Psoas muscle (tissue), 7 donors: ENCODE measurements at regions not wholly inside any gene's neighbourhood (a gene's known extent, or its start where the extent isn't known, plus 50 kb on each side); places are given as distances from the start of the nearest gene placed in this dataset.

Source experiments
- ATAC-seq, 4 donors: fragments of 200-7000 bp; cut with Tn5 transposase; one replicate each; pipeline ENCODE4 v1.9.1; 2020; ENCODE audit warnings: moderate library complexity in 3 of 4, mild to moderate bottlenecking in 2 of 4
- DNase-seq, 2 donors: peaks; one replicate each; pipeline ENCODE4 v3.0.0-alpha.2; 2020
- H3K27ac ChIP-seq: fragments of 200-600 bp; one replicate; pipeline ENCODE4 v1.8.0; 2022
- H3K27me3 ChIP-seq, 3 donors: fragments of 200-600 bp in 1 of 3; one replicate each; pipeline versions ENCODE4 v1.6.1 to v1.8.0; 2013 to 2022; ENCODE audit warnings: low read length in 2 of 3, mild to moderate bottlenecking in 2 of 3, moderate library complexity in 1 of 3; ENCODE audit not compliant: insufficient read depth in 3 of 3
- H3K36me3 ChIP-seq, 2 donors: fragments of 200-600 bp in 1 of 2; one replicate each; pipeline versions ENCODE4 v1.6.1 to v1.8.0; 2013 to 2022; ENCODE audit warnings: low read depth in 1 of 2, mild to moderate bottlenecking in 1 of 2, moderate library complexity in 1 of 2; ENCODE audit not compliant: insufficient read depth in 1 of 2
- H3K4me1 ChIP-seq: fragments of 200-600 bp; one replicate; pipeline ENCODE4 v1.8.0; 2022
- H3K4me3 ChIP-seq: fragments of 200-600 bp; one replicate; pipeline ENCODE4 v1.8.0; 2022; ENCODE audit warnings: mild to moderate bottlenecking
- H3K9me3 ChIP-seq: fragments of 200-600 bp; one replicate; pipeline ENCODE4 v1.8.0; 2022
- WGBS, 3 donors: extraction: QIAGEN DNeasy Blood & Tissue Kit; methylation state at CpG; one replicate each; pipeline versions ENCODE4 v1.1.6 to v1.1.7; 2013; 5-methylcytosine and 5-hydroxymethylcytosine counted together
- intact Hi-C, 2 donors: fragments of 100-400 bp; cut with DNase I; formaldehyde crosslinking; loops; one replicate each; pipeline versions ENCODE4 v1.11.0 to v1.14.2; 2022
- TF ChIP-seq, protein P1 (sequence below): fragments of 200-600 bp; IDR thresholded peaks from one replicate; pipeline ENCODE4 v1.8.0; 2022; ENCODE audit warnings: antibody characterized with exemption
- donor health status: healthy with polysubstance abuse.
- donor health status: DM: no; HTN: no; CAD: no; lungs with moderate emphysema.
- donor health status: Bipolar disorder and iron deficiency.
- donor health status: healthy.
- donor health status: DM: yes; HTN: yes; CAD: no.
- donor health status: DM: no; HTN: no; CAD: no.
- donor health status: DM: yes; HTN: yes; CAD: no.

DNA sequence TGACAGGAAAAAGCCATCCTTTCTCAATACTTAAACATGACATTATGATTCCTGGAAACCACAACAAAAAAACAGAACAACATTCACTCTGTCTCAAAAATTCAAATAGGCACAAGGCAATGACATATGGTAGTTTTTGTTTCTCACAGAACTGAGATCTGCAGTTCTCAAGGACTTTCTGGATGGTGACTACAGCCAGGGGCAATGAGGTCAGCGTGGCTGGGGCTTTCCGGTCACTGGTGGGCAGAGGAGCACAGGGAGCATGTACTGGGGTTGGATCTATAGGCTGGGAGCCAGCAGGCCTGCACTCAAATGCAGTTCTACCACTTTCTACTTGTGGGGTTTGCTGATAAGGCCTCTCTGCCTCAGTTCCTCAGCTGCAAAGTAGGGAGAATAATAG is 72.0 kb downstream of the CTAGE1 start:
- TF ChIP-seq, protein P1, sequence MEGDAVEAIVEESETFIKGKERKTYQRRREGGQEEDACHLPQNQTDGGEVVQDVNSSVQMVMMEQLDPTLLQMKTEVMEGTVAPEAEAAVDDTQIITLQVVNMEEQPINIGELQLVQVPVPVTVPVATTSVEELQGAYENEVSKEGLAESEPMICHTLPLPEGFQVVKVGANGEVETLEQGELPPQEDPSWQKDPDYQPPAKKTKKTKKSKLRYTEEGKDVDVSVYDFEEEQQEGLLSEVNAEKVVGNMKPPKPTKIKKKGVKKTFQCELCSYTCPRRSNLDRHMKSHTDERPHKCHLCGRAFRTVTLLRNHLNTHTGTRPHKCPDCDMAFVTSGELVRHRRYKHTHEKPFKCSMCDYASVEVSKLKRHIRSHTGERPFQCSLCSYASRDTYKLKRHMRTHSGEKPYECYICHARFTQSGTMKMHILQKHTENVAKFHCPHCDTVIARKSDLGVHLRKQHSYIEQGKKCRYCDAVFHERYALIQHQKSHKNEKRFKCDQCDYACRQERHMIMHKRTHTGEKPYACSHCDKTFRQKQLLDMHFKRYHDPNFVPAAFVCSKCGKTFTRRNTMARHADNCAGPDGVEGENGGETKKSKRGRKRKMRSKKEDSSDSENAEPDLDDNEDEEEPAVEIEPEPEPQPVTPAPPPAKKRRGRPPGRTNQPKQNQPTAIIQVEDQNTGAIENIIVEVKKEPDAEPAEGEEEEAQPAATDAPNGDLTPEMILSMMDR: no peak
- 31 to 57% (median 38%) methylated on average over 2 of the region's 2 CpGs for WGBS, 3 donors

DNA sequence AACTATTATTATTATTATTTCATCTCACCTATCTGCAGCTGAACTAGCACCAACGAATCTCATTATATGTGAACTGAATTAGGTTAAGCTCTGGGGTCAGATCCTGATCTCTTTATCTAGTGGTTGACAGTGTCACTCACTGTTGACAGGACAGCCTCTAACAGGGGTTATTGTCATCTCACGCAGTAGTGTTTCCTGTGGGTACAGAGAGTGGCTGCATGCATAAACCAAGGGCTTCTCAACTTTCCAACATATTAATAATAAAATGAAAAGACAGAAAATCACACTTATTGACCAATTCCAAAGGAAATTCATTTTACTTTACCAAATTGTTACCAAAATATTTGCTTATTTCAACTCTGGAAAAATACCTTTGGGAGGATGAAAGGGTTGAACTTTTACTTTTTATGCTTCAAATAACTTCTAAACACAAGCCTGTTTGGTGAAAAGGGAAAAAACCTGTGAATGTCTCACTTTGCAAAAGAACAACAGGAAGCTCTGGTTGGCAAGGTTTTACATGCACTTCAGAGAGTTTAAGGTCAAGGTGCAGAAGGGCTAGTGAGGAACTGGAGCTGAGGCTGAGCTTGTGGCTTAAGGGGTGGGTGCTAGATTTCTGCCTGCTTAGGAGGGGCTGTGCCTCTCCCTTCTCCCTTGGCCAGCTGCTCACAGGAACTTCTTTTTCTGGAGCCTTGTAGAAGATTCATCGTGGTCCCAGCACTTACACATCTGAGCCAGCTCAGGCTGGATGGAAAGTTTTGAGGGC is 72.6 kb downstream of the CTAGE1 start:
- Histone ChIP-seq H3K9me3 (no peaks in the 10 kb centered on the region), H3K4me3 (no peak overlapping the region), H3K36me3 (no peaks in the 10 kb centered on the region), H3K4me1 (peaks cover 7% of the 10 kb centered on the region), H3K27ac (no peak overlapping the region), H3K27me3 (peaks cover 10 to 44% (median 22%) of the 10 kb centered on the region in 3 donors)
- intact Hi-C loops: no loop called here
- WGBS, 3 donors: 49 to 53% (median 49%) methylated on average over 3 of the region's 3 CpGs
- TF ChIP-seq, protein P1: no peak
- ATAC-seq (no peak), DNase-seq (no peak)

More for the DNA sequence above, 72.0 kb downstream of the CTAGE1 start:
- H3K27ac ChIP-seq: no peak overlapping the region
- peaks cover 7% of the 10 kb centered on the region for H3K4me1 ChIP-seq
- ATAC-seq (no peak), DNase-seq (no peak)
- H3K36me3 ChIP-seq: no peaks in the 10 kb centered on the region
- H3K4me3 ChIP-seq: no peak overlapping the region
- peaks cover 11 to 50% (median 22%) of the 10 kb centered on the region in 3 donors for H3K27me3 ChIP-seq
- intact Hi-C loops: no loop called here
- H3K9me3 ChIP-seq: no peaks in the 10 kb centered on the region

DNA sequence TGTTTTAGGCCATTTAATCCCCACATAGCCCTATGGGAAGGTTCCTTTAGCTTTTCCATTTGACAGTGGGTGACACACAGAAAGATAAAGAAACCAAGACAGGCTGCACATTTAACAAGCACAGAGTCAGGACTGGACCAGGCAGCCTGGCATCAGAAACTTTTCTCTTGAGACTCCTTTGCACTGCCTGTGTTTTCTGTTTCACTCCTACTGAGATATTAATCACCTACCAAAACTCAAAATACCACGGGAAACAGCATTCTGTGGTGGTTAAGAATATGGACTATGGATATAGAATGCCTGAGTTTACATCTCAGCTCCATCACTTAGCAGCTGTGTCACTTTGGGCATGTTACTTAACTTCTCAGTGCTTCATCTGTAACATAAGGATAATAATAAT is 73.3 kb downstream of the CTAGE1 start:
- no peaks in the 10 kb centered on the region for H3K9me3 ChIP-seq
- intact Hi-C loops: no loop called here
- H3K27ac ChIP-seq: no peak overlapping the region
- 53 to 67% (median 64%) methylated on average over 1 of the region's 1 CpG for WGBS, 3 donors
- ATAC-seq (no peak), DNase-seq (no peak)
- peaks cover 7% of the 10 kb centered on the region for H3K4me1 ChIP-seq
- H3K4me3 ChIP-seq: no peak overlapping the region
- no peaks in the 10 kb centered on the region for H3K36me3 ChIP-seq
- H3K27me3 ChIP-seq: peaks cover 4 to 37% (median 19%) of the 10 kb centered on the region in 3 donors
- TF ChIP-seq, protein P1: no peak

DNA sequence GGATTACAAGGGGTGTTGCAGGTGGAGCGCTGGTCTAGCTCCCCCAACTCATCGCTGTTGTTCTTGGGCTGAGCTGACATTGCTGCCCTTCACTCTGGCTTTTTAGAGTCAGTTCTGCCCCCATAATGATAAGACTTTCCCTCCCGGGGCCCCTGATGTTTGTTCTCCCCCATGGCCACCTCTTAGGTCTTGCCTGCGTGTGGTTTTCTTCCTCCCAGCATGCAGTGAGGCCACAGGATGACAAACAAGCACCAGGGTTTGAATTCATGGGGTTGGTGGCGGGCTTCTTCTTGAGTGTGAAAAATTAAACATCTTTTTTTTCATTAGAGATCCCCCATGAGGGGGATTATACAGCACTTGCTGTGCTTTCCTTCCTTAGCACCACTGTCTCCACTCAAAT is 74.1 kb downstream of the CTAGE1 start:
- H3K27me3 ChIP-seq: peaks cover 4 to 29% (median 14%) of the 10 kb centered on the region in 3 donors
- H3K36me3 ChIP-seq: no peaks in the 10 kb centered on the region
- no peak overlapping the region for H3K27ac ChIP-seq
- no peaks in the 10 kb centered on the region for H3K9me3 ChIP-seq
- DNase-seq (no peak), ATAC-seq (no peak)
- TF ChIP-seq, protein P1: no peak
- WGBS, 3 donors: 71 to 81% (median 75%) methylated on average over 5 of the region's 5 CpGs
- H3K4me3 ChIP-seq: no peak overlapping the region
- intact Hi-C loops: no loop called here
- H3K4me1 ChIP-seq: peaks cover 7% of the 10 kb centered on the region

DNA sequence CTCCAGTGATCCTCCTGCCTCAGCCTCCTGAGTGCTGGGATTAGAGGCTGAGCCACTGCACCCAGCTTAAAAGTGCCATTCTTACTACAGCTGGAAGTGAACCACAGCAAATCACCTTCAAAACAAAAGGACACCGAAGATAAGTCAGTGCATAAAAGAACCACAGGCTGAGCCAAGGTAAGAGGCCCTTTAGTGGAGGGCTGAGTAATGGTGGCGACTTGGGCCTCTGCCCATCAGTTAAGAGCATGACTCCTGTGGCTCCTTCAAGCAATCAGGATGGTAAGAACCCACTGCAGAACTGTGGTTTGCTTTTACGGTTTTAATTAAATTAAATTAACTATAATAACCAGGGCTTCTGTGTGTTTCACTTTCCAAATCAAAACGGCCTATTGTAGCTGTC is 75.1 kb downstream of the CTAGE1 start:
- DNase-seq: no peak
- H3K4me1 ChIP-seq: peaks cover 1% of the 10 kb centered on the region
- H3K9me3 ChIP-seq: no peaks in the 10 kb centered on the region
- no peak overlapping the region for H3K27ac ChIP-seq
- ATAC-seq: no peak
- H3K27me3 ChIP-seq: peaks cover 4 to 20% (median 11%) of the 10 kb centered on the region in 3 donors
- TF ChIP-seq, protein P1: no peak
- H3K36me3 ChIP-seq: no peaks in the 10 kb centered on the region
- intact Hi-C loops: no loop called here
- H3K4me3 ChIP-seq: no peak overlapping the region
- 70 to 75% (median 72%) methylated on average over 4 of the region's 4 CpGs for WGBS, 3 donors
